OCI-LY7 (cell line): ENCODE measurements at regions not wholly inside any gene's neighbourhood (a gene's known extent, or its start where the extent isn't known, plus 50 kb on each side); places are given as distances from the start of the nearest gene placed in this dataset.

ENCODE experiments used
- BruUV-seq: library from RNA; stranded (reverse); fragments of 400-500 nt; replicated peaks from 2 replicates; lab custom pipeline; 2021; lab: Mats Ljungman, UMichigan
- CTCF ChIA-PET: fragments of 300-600 bp; sonication (Branson Sonifier 250); formaldehyde crosslinking; loops from one replicate; lab custom pipeline; 2022; ENCODE audit warnings: antibody characterized with exemption; ENCODE audit not compliant: unreplicated experiment; lab: Charles Lee
- POLR2A ChIA-PET: fragments of 300-600 bp; sonication (Branson Sonifier 250); formaldehyde crosslinking; loops from one replicate; lab custom pipeline; 2022; ENCODE audit warnings: antibody characterized with exemption; lab: Charles Lee
- DNase-seq: peaks from one replicate; pipeline ENCODE4 v3.0.0-alpha.2; 2015; ENCODE audit warnings: low spot score
- H2AFZ ChIP-seq: fragments of 200-600 bp; sonication (generic), shearing (Covaris generic); 2 replicates; pipeline ENCODE4 v1.6.1; 2014; ENCODE audit warnings: mild to moderate bottlenecking, antibody characterized with exemption, low read length, moderate library complexity
- H3K27ac ChIP-seq: fragments of 200-600 bp; sonication (generic); 2 replicates; pipeline ENCODE4 v1.5.1; 2014; ENCODE audit warnings: mixed run types, low read depth, mild to moderate bottlenecking, moderate library complexity, low read length, inconsistent platforms; ENCODE audit not compliant: poor library complexity, severe bottlenecking
- H3K36me3 ChIP-seq: fragments of 200-600 bp; sonication (generic); 2 replicates; pipeline ENCODE4 v1.6.1; 2014; ENCODE audit warnings: mild to moderate bottlenecking, antibody characterized with exemption, low read length, moderate library complexity, mixed read lengths; ENCODE audit not compliant: insufficient read depth
- H3K4me1 ChIP-seq: fragments of 200-600 bp; sonication (generic); 2 replicates; pipeline ENCODE4 v1.5.1; 2014; ENCODE audit warnings: mild to moderate bottlenecking, low read length; ENCODE audit not compliant: insufficient read depth, poor library complexity, severe bottlenecking
- H3K4me2 ChIP-seq: fragments of 200-600 bp; sonication (generic); 2 replicates; pipeline ENCODE4 v1.6.1; 2014; ENCODE audit warnings: mild to moderate bottlenecking, low read length
- H3K4me3 ChIP-seq: fragments of 200-600 bp; sonication (generic); 2 replicates; pipeline ENCODE4 v1.5.1; 2014; ENCODE audit warnings: mild to moderate bottlenecking, low read depth, low read length; ENCODE audit not compliant: poor library complexity, severe bottlenecking
- H3K79me2 ChIP-seq: fragments of 200-600 bp; sonication (generic); 2 replicates; pipeline ENCODE4 v1.6.1; 2016; ENCODE audit warnings: low read depth, mild to moderate bottlenecking, low read length, moderate library complexity, mixed read lengths; ENCODE audit not compliant: insufficient read depth
- H3K9me2 ChIP-seq: fragments of 200-600 bp; sonication (generic); 2 replicates; pipeline ENCODE4 v1.6.1; 2016; ENCODE audit warnings: mild to moderate bottlenecking, low read length, mixed read lengths; ENCODE audit not compliant: insufficient read depth
- H3K9me3 ChIP-seq: fragments of 200-600 bp; sonication (generic); 2 replicates; pipeline ENCODE4 v1.6.1; 2014; ENCODE audit warnings: mild to moderate bottlenecking, mixed run types, low read length, mixed read lengths
- H4K20me1 ChIP-seq: fragments of 200-600 bp; sonication (generic); 2 replicates; pipeline ENCODE4 v1.6.1; 2014; ENCODE audit warnings: mild to moderate bottlenecking, antibody characterized with exemption, low read length, moderate library complexity, mixed read lengths; ENCODE audit not compliant: insufficient read depth
- CTCF ChIP-seq: fragments of 200-600 bp; sonication (generic); conservative IDR thresholded peaks from 2 replicates; pipeline ENCODE4 v1.5.1; 2014; ENCODE audit warnings: mild to moderate bottlenecking, antibody characterized with exemption, low read length, moderate library complexity, mixed read lengths
- EZH2phosphoT487 ChIP-seq: fragments of 200-600 bp; sonication (generic); IDR thresholded peaks from 2 replicates; pipeline ENCODE4 v1.6.1; 2018; ENCODE audit warnings: low read depth, borderline replicate concordance, mild to moderate bottlenecking, mixed run types, antibody characterized with exemption, low read length, moderate library complexity, mixed read lengths
- intact Hi-C: fragments of 100-400 bp; cut with micrococcal nuclease; formaldehyde crosslinking; loops from one replicate; pipeline ENCODE4 v1.10.0; 2022; ENCODE audit not compliant: unreplicated experiment

- no peak overlapping the region for H3K4me2 ChIP-seq
- BruUV-seq: no TSS peak
- H4K20me1 ChIP-seq: no peaks in the 10 kb centered on the region
- POLR2A ChIA-PET: interaction anchor here (0.6 to 0.7 kb wide), 2 partner anchors 16 to 762 kb away, joined by 3 read pairs; no protein-coding TSS in a partner anchor
- no peaks in the 10 kb centered on the region for H3K9me2 ChIP-seq
- H3K79me2 ChIP-seq: no peaks in the 10 kb centered on the region
- H2AFZ ChIP-seq: no peak overlapping the region
- peaks cover 9% of the 10 kb centered on the region for H3K9me3 ChIP-seq
- no peak overlapping the region for H3K27ac ChIP-seq
- TF ChIP-seq CTCF (no peak), EZH2phosphoT487 (no peak)
- H3K36me3 ChIP-seq: no peaks in the 10 kb centered on the region
- DNase-seq: no peak
- H3K4me1 ChIP-seq: no peaks in the 10 kb centered on the region
- no peak overlapping the region for H3K4me3 ChIP-seq
- intact Hi-C loops: no loop called here
- CTCF ChIA-PET: no interaction called here
Observed at GRCh38 chr3:72204452-72204851, 419.5 kb upstream of the PROK2 start.

- H3K4me3 ChIP-seq: no peak overlapping the region
- H3K9me2 ChIP-seq: no peaks in the 10 kb centered on the region
- BruUV-seq: no TSS peak
- TF ChIP-seq EZH2phosphoT487: no peak
- no peak for TF ChIP-seq CTCF
- no peak overlapping the region for H2AFZ ChIP-seq
- intact Hi-C loops: no loop called here
- DNase-seq: no peak
- H3K79me2 ChIP-seq: no peaks in the 10 kb centered on the region
- no peaks in the 10 kb centered on the region for H3K4me1 ChIP-seq
- H3K9me3 ChIP-seq: peaks cover 11% of the 10 kb centered on the region
- no peak overlapping the region for H3K4me2 ChIP-seq
- H4K20me1 ChIP-seq: no peaks in the 10 kb centered on the region
- no peaks in the 10 kb centered on the region for H3K36me3 ChIP-seq
- H3K27ac ChIP-seq: no peak overlapping the region
- CTCF ChIA-PET: no interaction called here
- POLR2A ChIA-PET: interaction anchor here (0.6 to 1.3 kb wide), 2 partner anchors 35 to 40 kb away, joined by 3 to 5 read pairs; no protein-coding TSS in a partner anchor
Observed at GRCh38 chr3:72203613-72204349, 418.8 kb upstream of the PROK2 start.

GRCh38 chr3:72203105-72203504, 418.2 kb upstream of the PROK2 start:
- Histone ChIP-seq H2AFZ (no peak overlapping the region), H3K27ac (no peak overlapping the region), H3K9me3 (peaks cover 11% of the 10 kb centered on the region), H3K4me3 (no peak overlapping the region), H3K36me3 (no peaks in the 10 kb centered on the region), H3K9me2 (no peaks in the 10 kb centered on the region), H3K4me2 (no peak overlapping the region), H3K79me2 (no peaks in the 10 kb centered on the region), H3K4me1 (no peaks in the 10 kb centered on the region), H4K20me1 (no peaks in the 10 kb centered on the region)
- POLR2A ChIA-PET: interaction anchor here (0.6 to 1.3 kb wide), 2 partner anchors 36 to 40 kb away, joined by 3 to 5 read pairs; no protein-coding TSS in a partner anchor
- no TSS peak for BruUV-seq
- TF ChIP-seq CTCF (no peak), EZH2phosphoT487 (no peak)
- intact Hi-C loops: no loop called here
- CTCF ChIA-PET: no interaction called here
- no peak for DNase-seq
